HCT116 (cell line): ENCODE measurements at regions not wholly inside any gene's neighbourhood (a gene's known extent, or its start where the extent isn't known, plus 50 kb on each side); places are given as distances from the start of the nearest gene placed in this dataset.

Experiments used
- ATAC-seq: fragments of 200-7000 bp; cut with Tn5 transposase; 2 replicates; pipeline ENCODE4 v1.9.1; 2020; ENCODE audit warnings: mild to moderate bottlenecking, moderate library complexity
- BruUV-seq: library from RNA; stranded (reverse); fragments of 400-500 nt; replicated peaks from 2 replicates; lab custom pipeline; 2021; lab: Mats Ljungman, UMichigan
- CTCF ChIA-PET: fragments of 300-600 bp; sonication (Branson Sonifier 250); formaldehyde crosslinking; loops from one replicate; lab custom pipeline; 2021; ENCODE audit warnings: antibody characterized with exemption; lab: Charles Lee
- POLR2A ChIA-PET: fragments of 300-600, 350-600 bp; sonication (Branson Sonifier 250); formaldehyde crosslinking; loops from one replicate; lab custom pipeline; 2021; ENCODE audit warnings: antibody characterized with exemption; lab: Charles Lee
- RAD21 ChIA-PET, 2 experiments: fragments of 300-600 bp; sonication (Branson Sonifier 250); formaldehyde crosslinking; loops; one replicate each; lab custom pipeline; 2023; ENCODE audit warnings: low total read pairs in 2 of 2; ENCODE audit not compliant: uncharacterized antibody in 2 of 2, unreplicated experiment in 2 of 2, low non-redundant PET in 1 of 2; lab: Charles Lee
- DNase-seq: peaks from one replicate; pipeline ENCODE4 v3.0.0-alpha.2; 2010; ENCODE audit warnings: low read depth, low spot score
- H2AFZ ChIP-seq: fragments of 200-600 bp; shearing (Covaris generic), sonication (generic); 2 replicates; pipeline ENCODE4 v1.6.1; 2017; ENCODE audit warnings: low read depth, mixed run types, mixed read lengths, antibody characterized with exemption, low read length; ENCODE audit not compliant: poor library complexity, severe bottlenecking
- H3K27ac ChIP-seq: 2 replicates; pipeline ENCODE4 v1.5.1; 2012; ENCODE audit warnings: low read depth, low read length
- H3K27me3 ChIP-seq: fragments of 200-600 bp; sonication (generic); 2 replicates; pipeline ENCODE4 v1.6.1; 2016; ENCODE audit warnings: mixed run types, low read length, mixed read lengths; ENCODE audit not compliant: insufficient read depth
- H3K36me3 ChIP-seq, 2 experiments: fragments of 200-500 bp in 1 of 2; fragments of 200-600 bp in 1 of 2; sonication (Bioruptor generic) in 1 of 2; sonication (generic) in 1 of 2; 2 replicates each; pipeline versions ENCODE4 v1.5.1 to v1.6.1; 2014 to 2016; ENCODE audit warnings: low read length in 2 of 2, inconsistent platforms in 1 of 2, mixed read lengths in 1 of 2, mixed run types in 1 of 2; ENCODE audit not compliant: insufficient read depth in 2 of 2, control insufficient read depth in 1 of 2
- H3K4me1 ChIP-seq, 2 experiments: fragments of 200-600 bp in 1 of 2; sonication (generic) in 1 of 2; 2 replicates each; pipeline versions ENCODE4 v1.5.1 to v1.6.1; 2012 to 2017; ENCODE audit warnings: low read length in 2 of 2, inconsistent platforms in 1 of 2, mild to moderate bottlenecking in 1 of 2, mixed read lengths in 1 of 2, mixed run types in 1 of 2, moderate library complexity in 1 of 2; ENCODE audit not compliant: insufficient read depth in 2 of 2, control insufficient read depth in 1 of 2
- H3K4me2 ChIP-seq: fragments of 200-600 bp; sonication (generic); 2 replicates; pipeline ENCODE4 v1.6.1; 2017; ENCODE audit warnings: mixed run types, low read length, mixed read lengths
- H3K4me3 ChIP-seq, 2 experiments: fragments of 200-600 bp in 1 of 2; sonication (generic) in 1 of 2; replicated peaks in 1 of 2; 2 replicates each; pipeline ENCODE4 v1.5.1; 2011 to 2016; ENCODE audit warnings: low read length in 2 of 2, control low read depth in 1 of 2, low read depth in 1 of 2, mild to moderate bottlenecking in 1 of 2, mixed read lengths in 1 of 2, mixed run types in 1 of 2
- H3K79me2 ChIP-seq: fragments of 200-600 bp; sonication (generic); 2 replicates; pipeline ENCODE4 v1.6.1; 2017; ENCODE audit warnings: mild to moderate bottlenecking, mixed run types, low read length, moderate library complexity, mixed read lengths; ENCODE audit not compliant: insufficient read depth
- H3K9ac ChIP-seq: fragments of 200-600 bp; sonication (generic); 2 replicates; pipeline ENCODE4 v1.6.1; 2016; ENCODE audit warnings: low read length, mixed read lengths
- H3K9me2 ChIP-seq: fragments of 200-600 bp; sonication (generic), shearing (Covaris generic); 2 replicates; pipeline ENCODE4 v1.6.1; 2017; ENCODE audit warnings: mixed run types, mild to moderate bottlenecking, moderate library complexity; ENCODE audit not compliant: insufficient read depth
- H3K9me3 ChIP-seq, 2 experiments: fragments of 200-500 bp in 1 of 2; fragments of 200-600 bp in 1 of 2; sonication (Bioruptor generic) in 1 of 2; sonication (generic) in 1 of 2; 2 replicates each; pipeline ENCODE4 v1.6.1; 2014 to 2017; ENCODE audit warnings: low read length in 2 of 2, mixed read lengths in 2 of 2, inconsistent platforms in 1 of 2, low read depth in 1 of 2, mild to moderate bottlenecking in 1 of 2, mixed run types in 1 of 2, moderate library complexity in 1 of 2; ENCODE audit not compliant: control insufficient read depth in 1 of 2, insufficient read depth in 1 of 2
- H4K20me1 ChIP-seq: fragments of 200-600 bp; sonication (generic), shearing (Covaris generic); 2 replicates; pipeline ENCODE4 v1.6.1; 2017; ENCODE audit warnings: mixed run types, mild to moderate bottlenecking, moderate library complexity; ENCODE audit not compliant: insufficient read depth
- EGR1 ChIP-seq: IDR thresholded peaks from 2 replicates; pipeline ENCODE4 v1.6.1; 2012; ENCODE audit warnings: low read depth
- ELF1 ChIP-seq: IDR thresholded peaks from 2 replicates; pipeline ENCODE4 v1.6.1; 2012; ENCODE audit warnings: low read depth, borderline replicate concordance
- EZH2phosphoT487 ChIP-seq: fragments of 200-600 bp; IDR thresholded peaks from 2 replicates; pipeline ENCODE4 v1.6.1; 2018; ENCODE audit warnings: antibody characterized with exemption, borderline replicate concordance
- POLR2A ChIP-seq: IDR thresholded peaks from 2 replicates; pipeline ENCODE4 v1.7.0; 2011; ENCODE audit warnings: borderline replicate concordance; ENCODE audit not compliant: insufficient read depth, insufficient read length; ENCODE audit errors: extremely low read depth
- POLR2AphosphoS5 ChIP-seq: IDR thresholded peaks from 2 replicates; pipeline ENCODE4 v1.6.1; 2011; ENCODE audit warnings: mild to moderate bottlenecking, low read depth, low read length, moderate library complexity
- RAD21 ChIP-seq: IDR thresholded peaks from 2 replicates; pipeline ENCODE4 v1.6.1; 2012; ENCODE audit warnings: low read depth, mild to moderate bottlenecking
- SIN3A ChIP-seq: IDR thresholded peaks from 2 replicates; pipeline ENCODE4 v1.6.1; 2012; ENCODE audit warnings: low read depth
- intact Hi-C: fragments of 100-400 bp; cut with micrococcal nuclease; formaldehyde crosslinking; loops from 2 replicates; pipeline ENCODE4 v1.10.0; 2022
- TF ChIP-seq, protein P1 (sequence below): IDR thresholded peaks from 2 replicates; pipeline ENCODE4 v1.6.1; 2011; ENCODE audit warnings: mild to moderate bottlenecking, low read length, moderate library complexity; ENCODE audit not compliant: insufficient replicate concordance; ENCODE audit errors: extremely low read depth

DNA sequence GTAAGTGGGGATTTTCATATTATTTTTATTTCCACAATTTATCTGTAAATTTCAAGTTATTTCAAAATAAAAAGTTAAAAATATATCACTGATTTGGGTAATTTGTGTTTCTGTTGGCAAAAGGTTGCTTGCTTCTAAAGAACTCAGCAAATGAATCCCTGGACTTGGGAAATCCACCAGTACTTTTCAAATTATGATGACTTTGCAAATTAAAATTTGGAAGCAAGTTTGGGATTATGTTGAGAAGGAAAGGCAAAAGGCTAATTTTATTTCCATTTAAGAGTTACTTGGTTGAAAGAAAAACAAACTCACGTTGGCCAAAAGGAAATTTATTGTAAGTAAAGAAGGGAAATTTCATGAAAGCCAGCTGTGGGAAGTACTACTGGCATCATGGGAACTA is 220.3 kb downstream of the MAP2K6 start (continued):
- TF ChIP-seq POLR2A (no peak), RAD21 (no peak), EZH2phosphoT487 (no peak), POLR2AphosphoS5 (no peak)
- TF ChIP-seq, protein P1, sequence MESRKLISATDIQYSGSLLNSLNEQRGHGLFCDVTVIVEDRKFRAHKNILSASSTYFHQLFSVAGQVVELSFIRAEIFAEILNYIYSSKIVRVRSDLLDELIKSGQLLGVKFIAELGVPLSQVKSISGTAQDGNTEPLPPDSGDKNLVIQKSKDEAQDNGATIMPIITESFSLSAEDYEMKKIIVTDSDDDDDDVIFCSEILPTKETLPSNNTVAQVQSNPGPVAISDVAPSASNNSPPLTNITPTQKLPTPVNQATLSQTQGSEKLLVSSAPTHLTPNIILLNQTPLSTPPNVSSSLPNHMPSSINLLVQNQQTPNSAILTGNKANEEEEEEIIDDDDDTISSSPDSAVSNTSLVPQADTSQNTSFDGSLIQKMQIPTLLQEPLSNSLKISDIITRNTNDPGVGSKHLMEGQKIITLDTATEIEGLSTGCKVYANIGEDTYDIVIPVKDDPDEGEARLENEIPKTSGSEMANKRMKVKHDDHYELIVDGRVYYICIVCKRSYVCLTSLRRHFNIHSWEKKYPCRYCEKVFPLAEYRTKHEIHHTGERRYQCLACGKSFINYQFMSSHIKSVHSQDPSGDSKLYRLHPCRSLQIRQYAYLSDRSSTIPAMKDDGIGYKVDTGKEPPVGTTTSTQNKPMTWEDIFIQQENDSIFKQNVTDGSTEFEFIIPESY = no peak

DNA sequence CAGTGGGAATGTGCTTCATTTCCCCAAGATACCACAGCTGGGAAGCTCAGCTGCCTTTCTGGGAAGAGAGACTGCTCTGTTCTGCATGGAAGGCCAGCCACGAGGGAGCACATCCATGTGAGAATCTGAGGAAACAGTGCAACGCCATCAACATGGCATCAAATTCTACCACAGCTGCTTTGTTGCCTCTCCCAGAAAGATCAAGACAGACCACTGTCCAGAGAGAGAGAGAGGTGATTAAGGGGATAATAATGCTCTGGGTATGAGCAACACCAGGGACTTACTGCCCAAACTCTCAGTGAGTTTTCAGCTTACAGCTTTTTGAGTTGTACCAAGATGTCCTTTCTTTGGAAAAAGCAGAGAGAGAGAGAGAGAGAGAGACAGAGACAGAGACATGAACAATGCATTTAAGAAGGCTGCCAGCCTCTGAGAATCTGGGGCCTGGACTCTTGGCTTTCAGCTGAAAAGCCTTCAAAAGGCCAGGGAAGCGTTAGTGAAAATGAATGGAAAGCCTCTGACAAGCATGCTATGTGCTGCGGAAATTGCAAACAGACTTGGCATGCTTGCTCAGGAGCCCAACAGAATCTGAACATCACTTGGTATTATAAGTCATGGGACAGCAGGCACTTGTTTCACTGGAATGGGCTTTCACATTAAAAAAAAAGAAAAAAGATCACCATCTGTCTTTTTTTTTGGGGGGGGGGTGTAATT is 223.1 kb downstream of the MAP2K6 start:
- no peaks in the 10 kb centered on the region for H3K36me3 ChIP-seq
- no peaks in the 10 kb centered on the region for H3K4me1 ChIP-seq
- H3K27me3 ChIP-seq = no peaks in the 10 kb centered on the region
- no peak overlapping the region for H2AFZ ChIP-seq
- TF ChIP-seq POLR2AphosphoS5 = no peak
- no peak for TF ChIP-seq SIN3A
- TF ChIP-seq ELF1 = no peak
- no peak for TF ChIP-seq EGR1
- ChIA-PET POLR2A (no interaction called here), RAD21 (no interaction called here), CTCF (no interaction called here)
- no peak for ATAC-seq
- H3K4me2 ChIP-seq = no peak overlapping the region
- H3K9me2 ChIP-seq = no peaks in the 10 kb centered on the region
- intact Hi-C loops = no loop called here
- H3K9ac ChIP-seq = no peak overlapping the region
- no TSS peak for BruUV-seq
- no peaks in the 10 kb centered on the region for H3K79me2 ChIP-seq
- H3K4me3 ChIP-seq = no peak overlapping the region
- no peak for DNase-seq
- no peaks in the 10 kb centered on the region for H4K20me1 ChIP-seq
- H3K9me3 ChIP-seq = no peaks in the 10 kb centered on the region
- no peak overlapping the region for H3K27ac ChIP-seq
